Right atrium auricular region (tissue), 2 donors: ENCODE measurements at regions not wholly inside any gene's neighbourhood (a gene's known extent, or its start where the extent isn't known, plus 50 kb on each side); places are given as distances from the start of the nearest gene placed in this dataset.

Experiments
- DNase-seq: peaks from one replicate; pipeline ENCODE4 v3.0.0-alpha.2; 2019; ENCODE audit warnings: low spot score
- H3K27ac ChIP-seq, 2 donors: fragments of 200-600 bp; sonication (generic); 1 replicate in 1 of 2; 2 replicates in 1 of 2; pipeline ENCODE4 v1.5.1; 2016 to 2019
- H3K27me3 ChIP-seq, 2 donors: fragments of 200-600 bp; sonication (generic); one replicate each; pipeline versions ENCODE4 v1.5.1 to v1.6.0; 2017 to 2019
- H3K36me3 ChIP-seq: fragments of 200-600 bp; sonication (generic); one replicate; pipeline ENCODE4 v1.5.1; 2016
- H3K4me1 ChIP-seq, 2 donors: fragments of 200-600 bp; sonication (generic); one replicate each; pipeline versions ENCODE4 v1.5.1 to v1.6.0; 2017 to 2019
- H3K4me3 ChIP-seq, 2 donors: fragments of 200-600 bp; sonication (generic); 1 replicate in 1 of 2; 2 replicates in 1 of 2; pipeline ENCODE4 v1.5.1; 2017 to 2019; ENCODE audit warnings: mild to moderate bottlenecking in 1 of 2, moderate library complexity in 1 of 2
- H3K9me3 ChIP-seq, 2 donors: fragments of 200-600 bp; sonication (generic); one replicate each; pipeline ENCODE4 v1.5.1; 2019
- CTCF ChIP-seq, 2 donors: fragments of 200-600 bp; sonication (generic); IDR thresholded peaks; one replicate each; pipeline ENCODE4 v1.5.1; 2019; ENCODE audit warnings: antibody characterized with exemption in 2 of 2

- Histone ChIP-seq H3K4me1 (no peaks in the 10 kb centered on the region), H3K4me3 (no peak overlapping the region), H3K27ac (no peak overlapping the region), H3K9me3 (no peaks in the 10 kb centered on the region), H3K36me3 (no peaks in the 10 kb centered on the region), H3K27me3 (no peaks in the 10 kb centered on the region)
- no peak for DNase-seq
- TF ChIP-seq CTCF (IDR thresholded peaks at IDR 0.05): no peak
These were observed 309.5 kb upstream of the PMFBP1 start for GRCh38 chr16:72481419-72481818.

- Histone ChIP-seq H3K36me3 (no peaks in the 10 kb centered on the region), H3K9me3 (no peaks in the 10 kb centered on the region), H3K27ac (no peak overlapping the region), H3K4me3 (no peak overlapping the region), H3K27me3 (no peaks in the 10 kb centered on the region), H3K4me1 (no peaks in the 10 kb centered on the region)
- no peak for DNase-seq
- TF ChIP-seq CTCF (IDR thresholded peaks at IDR 0.05): no peak
These were observed 309.0 kb upstream of the PMFBP1 start for GRCh38 chr16:72480911-72481310.

GRCh38 chr16:72475688-72476087, 303.7 kb upstream of the PMFBP1 start:
- DNase-seq: no peak
- Histone ChIP-seq H3K4me1 (no peaks in the 10 kb centered on the region), H3K9me3 (no peaks in the 10 kb centered on the region), H3K27ac (no peak overlapping the region), H3K36me3 (no peaks in the 10 kb centered on the region), H3K27me3 (no peaks in the 10 kb centered on the region), H3K4me3 (no peak overlapping the region)
- no peak for TF ChIP-seq CTCF (IDR thresholded peaks at IDR 0.05)

GRCh38 chr16:72474501-72475123, 302.7 kb upstream of the PMFBP1 start:
- H3K9me3 ChIP-seq: no peaks in the 10 kb centered on the region
- H3K4me3 ChIP-seq: no peak overlapping the region
- H3K27me3 ChIP-seq: no peaks in the 10 kb centered on the region
- H3K27ac ChIP-seq: no peak overlapping the region
- no peaks in the 10 kb centered on the region for H3K36me3 ChIP-seq
- no peak for TF ChIP-seq CTCF (IDR thresholded peaks at IDR 0.05)
- DNase-seq: no peak
- no peaks in the 10 kb centered on the region for H3K4me1 ChIP-seq

GRCh38 chr16:72473631-72474030, 301.7 kb upstream of the PMFBP1 start:
- H3K36me3 ChIP-seq: no peaks in the 10 kb centered on the region
- TF ChIP-seq CTCF (IDR thresholded peaks at IDR 0.05): no peak

GRCh38 chr16:72471317-72471924, 299.5 kb upstream of the PMFBP1 start:
- no peaks in the 10 kb centered on the region for H3K36me3 ChIP-seq
- no peak for DNase-seq
- H3K9me3 ChIP-seq: no peaks in the 10 kb centered on the region
- H3K4me3 ChIP-seq: no peak overlapping the region
- H3K27me3 ChIP-seq: no peaks in the 10 kb centered on the region
- no peaks in the 10 kb centered on the region for H3K4me1 ChIP-seq
- no peak overlapping the region for H3K27ac ChIP-seq
- TF ChIP-seq CTCF (IDR thresholded peaks at IDR 0.05): no peak

More at GRCh38 chr16:72473631-72474030, 301.7 kb upstream of the PMFBP1 start:
- Histone ChIP-seq H3K9me3 (no peaks in the 10 kb centered on the region), H3K4me3 (no peak overlapping the region), H3K27me3 (no peaks in the 10 kb centered on the region), H3K4me1 (no peaks in the 10 kb centered on the region), H3K27ac (no peak overlapping the region)
- no peak for DNase-seq
